Endothelial cell of umbilical vein (primary cell): ENCODE measurements at regions not wholly inside any gene's neighbourhood (a gene's known extent, or its start where the extent isn't known, plus 50 kb on each side); places are given as distances from the start of the nearest gene placed in this dataset.

ENCODE experiments used
- EZH2 ChIP-seq: IDR thresholded peaks from 2 replicates; pipeline ENCODE4 v1.6.1; 2012; ENCODE audit warnings: borderline replicate concordance, low read depth, mild to moderate bottlenecking, moderate library complexity, low read length, inconsistent platforms; ENCODE audit not compliant: severe bottlenecking
- GATA2 ChIP-seq: IDR thresholded peaks from 2 replicates; pipeline ENCODE4 v1.7.0; 2011; ENCODE audit warnings: low read depth, mild to moderate bottlenecking, moderate library complexity, mixed read lengths, low read length; ENCODE audit not compliant: insufficient read length, insufficient read depth
- JUN ChIP-seq: IDR thresholded peaks from 2 replicates; pipeline ENCODE4 v1.6.1; 2011; ENCODE audit warnings: borderline replicate concordance, low read depth; ENCODE audit not compliant: insufficient read length, insufficient read depth
- MAX ChIP-seq: IDR thresholded peaks from 2 replicates; pipeline ENCODE4 v1.6.1; 2011; ENCODE audit not compliant: insufficient read depth, insufficient read length
- MYC ChIP-seq: IDR thresholded peaks from one replicate; pipeline ENCODE4 v1.6.1; 2011; ENCODE audit warnings: mild to moderate bottlenecking, low read depth, low read length
- POLR2A ChIP-seq: IDR thresholded peaks from 2 replicates; pipeline ENCODE4 v1.6.1; 2012; ENCODE audit warnings: low read depth, mild to moderate bottlenecking, control low read depth, low read length
- POLR2AphosphoS5 ChIP-seq: IDR thresholded peaks from 2 replicates; pipeline ENCODE4 v1.6.1; 2012; ENCODE audit warnings: low read depth, mild to moderate bottlenecking, control low read depth, low read length, moderate library complexity; ENCODE audit not compliant: insufficient read depth
- TF ChIP-seq, protein P1 (sequence below), 2 donors: IDR thresholded peaks; 1 replicate in 1 of 2; 2 replicates in 1 of 2; pipeline ENCODE4 v1.5.1; 2011; ENCODE audit warnings: low read length in 2 of 2, mild to moderate bottlenecking in 2 of 2, moderate library complexity in 2 of 2, control low read depth in 1 of 2, inconsistent platforms in 1 of 2, low read depth in 1 of 2; ENCODE audit not compliant: insufficient read depth in 1 of 2; ENCODE audit errors: extremely low read depth in 1 of 2

- TF ChIP-seq POLR2AphosphoS5 (no peak), POLR2A (no peak), EZH2 (no peak), GATA2 (no peak), MAX (no peak), JUN (no peak), MYC (no peak)
- TF ChIP-seq, protein P1, sequence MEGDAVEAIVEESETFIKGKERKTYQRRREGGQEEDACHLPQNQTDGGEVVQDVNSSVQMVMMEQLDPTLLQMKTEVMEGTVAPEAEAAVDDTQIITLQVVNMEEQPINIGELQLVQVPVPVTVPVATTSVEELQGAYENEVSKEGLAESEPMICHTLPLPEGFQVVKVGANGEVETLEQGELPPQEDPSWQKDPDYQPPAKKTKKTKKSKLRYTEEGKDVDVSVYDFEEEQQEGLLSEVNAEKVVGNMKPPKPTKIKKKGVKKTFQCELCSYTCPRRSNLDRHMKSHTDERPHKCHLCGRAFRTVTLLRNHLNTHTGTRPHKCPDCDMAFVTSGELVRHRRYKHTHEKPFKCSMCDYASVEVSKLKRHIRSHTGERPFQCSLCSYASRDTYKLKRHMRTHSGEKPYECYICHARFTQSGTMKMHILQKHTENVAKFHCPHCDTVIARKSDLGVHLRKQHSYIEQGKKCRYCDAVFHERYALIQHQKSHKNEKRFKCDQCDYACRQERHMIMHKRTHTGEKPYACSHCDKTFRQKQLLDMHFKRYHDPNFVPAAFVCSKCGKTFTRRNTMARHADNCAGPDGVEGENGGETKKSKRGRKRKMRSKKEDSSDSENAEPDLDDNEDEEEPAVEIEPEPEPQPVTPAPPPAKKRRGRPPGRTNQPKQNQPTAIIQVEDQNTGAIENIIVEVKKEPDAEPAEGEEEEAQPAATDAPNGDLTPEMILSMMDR (IDR thresholded peaks at IDR 0.05; ENCODE audit: extremely low read depth in 1 of 2, insufficient read depth in 1 of 2, low read depth in 1 of 2, low read length in 2 of 2), result no peak
These were observed 507.6 kb downstream of the ZEB2 start for GRCh38 chr2:144012304-144012703.
